Middle frontal gyrus (tissue), 1 donor: ENCODE measurements at regions not wholly inside any gene's neighbourhood (a gene's known extent, or its start where the extent isn't known, plus 50 kb on each side); places are given as distances from the start of the nearest gene placed in this dataset.

Experiments used
- DNase-seq: peaks from one replicate; pipeline ENCODE4 v3.0.0-alpha.2; 2015; ENCODE audit warnings: low spot score; ENCODE audit errors: extremely low spot score

- no peak for DNase-seq
These were observed 194.8 kb upstream of the SEMA6A start for GRCh38 chr5:116769470-116769869.

GRCh38 chr5:116766470-116766947 lies 191.9 kb upstream of the SEMA6A start:
- DNase-seq: no peak

- DNase-seq: no peak
These were observed 190.8 kb upstream of the SEMA6A start for GRCh38 chr5:116765441-116765840.

- DNase-seq: no peak
These were observed 190.3 kb upstream of the SEMA6A start for GRCh38 chr5:116764941-116765340.

- no peak for DNase-seq
These were observed 189.6 kb upstream of the SEMA6A start for GRCh38 chr5:116763987-116764866.

- no peak for DNase-seq
These were observed 185.4 kb upstream of the SEMA6A start for GRCh38 chr5:116759860-116760640.

- DNase-seq: no peak
These were observed 182.7 kb upstream of the SEMA6A start for GRCh38 chr5:116757326-116757725.

- DNase-seq: no peak
These were observed 181.9 kb upstream of the SEMA6A start for GRCh38 chr5:116756531-116756930.

- DNase-seq: no peak
These were observed 179.9 kb upstream of the SEMA6A start for GRCh38 chr5:116754556-116754955.

GRCh38 chr5:116751684-116752083 lies 177.1 kb upstream of the SEMA6A start:
- DNase-seq: no peak

GRCh38 chr5:116750631-116751580 lies 176.3 kb upstream of the SEMA6A start:
- DNase-seq: no peak

- DNase-seq: no peak
These were observed 173.3 kb upstream of the SEMA6A start for GRCh38 chr5:116747881-116748280.

- DNase-seq: no peak
These were observed 172.0 kb upstream of the SEMA6A start for GRCh38 chr5:116746668-116747067.

GRCh38 chr5:116740771-116741170 lies 166.1 kb upstream of the SEMA6A start:
- no peak for DNase-seq

- DNase-seq: no peak
These were observed 164.9 kb upstream of the SEMA6A start for GRCh38 chr5:116739571-116739970.

GRCh38 chr5:116738615-116739261 lies 164.1 kb upstream of the SEMA6A start:
- no peak for DNase-seq

GRCh38 chr5:116738239-116738614 lies 163.6 kb upstream of the SEMA6A start:
- no peak for DNase-seq

- no peak for DNase-seq
These were observed 162.0 kb upstream of the SEMA6A start for GRCh38 chr5:116736671-116737070.

GRCh38 chr5:116733991-116734975 lies 159.7 kb upstream of the SEMA6A start:
- no peak for DNase-seq

- DNase-seq: no peak
These were observed 158.0 kb upstream of the SEMA6A start for GRCh38 chr5:116732591-116732990.
